ES-I3 (cell line): ENCODE measurements at regions not wholly inside any gene's neighbourhood (a gene's known extent, or its start where the extent isn't known, plus 50 kb on each side); places are given as distances from the start of the nearest gene placed in this dataset.

Experiments used
- H3K36me3 ChIP-seq: 2 replicates; pipeline ENCODE4 v1.6.1; 2013; ENCODE audit warnings: mild to moderate bottlenecking, low read length, control low read depth, moderate library complexity; ENCODE audit not compliant: insufficient read depth
- H3K4me1 ChIP-seq: 2 replicates; pipeline ENCODE4 v1.6.1; 2013; ENCODE audit warnings: mild to moderate bottlenecking, control low read depth, low read length; ENCODE audit not compliant: insufficient read depth
- H3K9ac ChIP-seq: 2 replicates; pipeline ENCODE4 v1.6.1; 2013; ENCODE audit warnings: low read depth, mild to moderate bottlenecking, low read length, moderate library complexity
- H3K9me3 ChIP-seq: 2 replicates; pipeline ENCODE4 v1.6.1; 2013; ENCODE audit warnings: mild to moderate bottlenecking, low read length, moderate library complexity; ENCODE audit not compliant: control insufficient read depth, insufficient read depth

DNA sequence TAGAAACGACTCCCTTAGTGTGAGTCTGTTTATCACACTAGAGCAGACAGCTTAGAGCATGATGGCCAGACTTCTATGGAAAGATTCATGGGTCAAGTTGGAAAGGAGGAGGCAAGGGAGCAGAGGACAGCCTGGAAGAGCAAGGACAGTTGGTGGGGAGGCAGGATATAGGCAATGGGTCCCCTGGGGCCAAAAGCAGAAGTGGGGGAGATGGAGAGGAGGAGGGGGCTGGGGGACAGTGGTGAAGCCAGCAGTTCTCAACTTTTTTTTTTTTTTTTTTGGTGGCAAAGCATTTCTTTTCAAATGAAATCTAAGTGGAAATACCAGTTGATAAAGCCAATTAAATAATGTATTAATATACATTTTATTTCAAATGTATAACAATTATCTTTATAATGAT lies 197.9 kb downstream of the HRH4 start:
- Histone ChIP-seq H3K4me1 (no peaks in the 10 kb centered on the region), H3K36me3 (no peaks in the 10 kb centered on the region), H3K9ac (no peak overlapping the region), H3K9me3 (no peaks in the 10 kb centered on the region)

- Histone ChIP-seq H3K4me1 (no peaks in the 10 kb centered on the region), H3K9me3 (no peaks in the 10 kb centered on the region), H3K9ac (no peak overlapping the region), H3K36me3 (no peaks in the 10 kb centered on the region)
Observed at GRCh38 chr18:24659827-24660720, 199.6 kb downstream of the HRH4 start.

DNA sequence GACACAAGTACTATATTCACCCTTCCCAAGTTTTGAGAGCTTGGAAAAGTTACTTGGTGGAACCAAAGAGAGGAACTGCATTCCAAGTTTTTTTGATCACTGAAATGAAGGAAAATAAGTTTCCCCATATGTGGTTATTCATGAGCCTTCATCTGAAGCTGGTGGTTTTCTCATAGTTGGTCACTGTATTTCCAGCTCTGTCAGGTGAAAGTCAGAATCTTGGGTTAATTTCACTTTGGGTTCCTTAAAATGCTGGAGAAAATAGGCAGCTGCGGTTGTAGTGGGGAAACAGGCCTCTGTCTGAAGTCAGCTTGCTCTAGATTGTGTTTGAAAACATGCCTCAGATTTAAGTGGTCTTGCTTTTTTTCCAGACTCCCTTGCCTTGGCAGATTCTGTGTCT lies 200.5 kb downstream of the HRH4 start:
- Histone ChIP-seq H3K4me1 (no peaks in the 10 kb centered on the region), H3K9me3 (no peaks in the 10 kb centered on the region), H3K9ac (no peak overlapping the region), H3K36me3 (no peaks in the 10 kb centered on the region)

DNA sequence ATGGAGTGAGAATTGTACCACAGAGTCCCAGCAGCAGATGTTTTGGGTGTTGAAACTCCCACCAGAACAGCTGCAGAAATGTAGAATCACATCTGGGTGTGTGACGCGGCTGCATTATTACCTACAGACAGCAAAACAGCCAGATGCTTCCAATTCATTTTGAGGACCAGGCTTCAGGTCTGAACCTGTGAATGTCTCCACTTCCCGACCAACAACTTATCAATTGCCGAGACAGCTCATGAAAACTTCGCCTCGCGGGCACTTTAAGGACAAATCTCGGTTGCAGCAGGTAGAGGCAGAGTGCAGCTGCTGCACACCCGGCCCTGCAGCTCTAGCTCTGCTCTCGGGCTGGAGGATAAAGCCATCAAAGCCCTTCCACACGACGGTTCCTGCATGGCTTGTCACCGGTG lies 202.0 kb downstream of the HRH4 start:
- Histone ChIP-seq H3K4me1 (no peaks in the 10 kb centered on the region), H3K9me3 (no peaks in the 10 kb centered on the region), H3K36me3 (no peaks in the 10 kb centered on the region), H3K9ac (no peak overlapping the region)

GRCh38 chr18:24663026-24663425 lies 202.6 kb downstream of the HRH4 start:
- H3K9me3 ChIP-seq: no peaks in the 10 kb centered on the region
- no peaks in the 10 kb centered on the region for H3K36me3 ChIP-seq
- H3K4me1 ChIP-seq: no peaks in the 10 kb centered on the region
- H3K9ac ChIP-seq: no peak overlapping the region

GRCh38 chr18:24669015-24669414 lies 208.6 kb downstream of the HRH4 start:
- Histone ChIP-seq H3K9me3 (no peaks in the 10 kb centered on the region), H3K36me3 (no peaks in the 10 kb centered on the region), H3K4me1 (no peaks in the 10 kb centered on the region), H3K9ac (no peak overlapping the region)

DNA sequence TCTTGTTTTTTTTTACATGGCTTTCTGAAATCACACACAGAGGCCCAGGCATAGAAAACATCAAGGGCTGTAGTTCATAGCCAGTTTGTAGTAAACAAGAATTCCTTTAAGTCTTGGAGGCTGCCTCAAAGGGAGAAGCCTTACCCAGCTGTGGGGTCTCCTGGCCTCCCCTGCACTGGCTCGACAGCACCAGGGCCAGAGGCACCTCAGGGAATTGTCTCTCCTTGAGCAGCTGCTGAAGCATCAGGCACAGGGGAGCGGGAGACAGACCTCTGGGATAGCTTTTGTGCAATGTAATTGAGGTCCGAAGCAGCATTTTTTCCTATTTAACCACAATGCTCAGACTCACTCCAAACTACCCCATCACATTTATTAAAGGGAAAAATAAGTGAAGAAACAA lies 209.1 kb downstream of the HRH4 start:
- H3K4me1 ChIP-seq: no peaks in the 10 kb centered on the region
- H3K36me3 ChIP-seq: no peaks in the 10 kb centered on the region
- H3K9me3 ChIP-seq: no peaks in the 10 kb centered on the region
- no peak overlapping the region for H3K9ac ChIP-seq

DNA sequence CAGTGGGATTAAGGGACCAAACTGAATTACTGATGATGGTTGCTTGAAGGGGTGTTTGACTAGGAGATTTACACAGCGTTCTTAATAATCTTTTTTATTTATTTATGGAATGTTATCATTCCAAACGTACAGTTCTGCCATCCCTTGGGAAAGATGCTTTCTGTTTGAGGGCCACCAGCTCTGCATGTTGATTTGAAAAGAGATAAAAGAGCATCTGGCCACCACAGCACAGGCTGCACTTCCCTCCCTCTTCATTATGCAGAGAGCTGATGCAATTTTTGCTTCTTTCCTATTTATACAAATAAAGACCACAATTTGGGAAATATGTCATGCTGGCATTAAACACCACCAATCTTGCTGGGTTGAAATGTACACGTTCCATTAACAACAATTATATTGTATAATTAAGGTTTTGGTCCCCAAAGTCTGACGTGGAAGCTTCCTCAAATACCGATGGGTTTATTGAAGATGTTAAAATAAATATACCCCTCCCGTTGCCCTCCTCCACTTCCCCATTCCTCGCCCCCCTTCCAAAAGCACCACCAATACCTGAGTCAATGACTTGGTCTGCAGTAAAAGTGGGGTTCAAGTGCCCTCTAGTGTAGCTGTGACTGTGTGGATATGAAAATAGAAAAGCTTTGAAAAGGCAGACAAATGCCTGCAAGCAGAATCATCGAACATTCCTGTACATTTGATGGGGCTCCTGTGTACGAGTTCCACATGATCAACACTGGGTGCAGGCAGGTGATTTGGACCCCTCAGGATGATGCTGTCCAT lies 211.9 kb downstream of the HRH4 start:
- Histone ChIP-seq H3K9me3 (no peaks in the 10 kb centered on the region), H3K9ac (no peak overlapping the region), H3K36me3 (no peaks in the 10 kb centered on the region)

DNA sequence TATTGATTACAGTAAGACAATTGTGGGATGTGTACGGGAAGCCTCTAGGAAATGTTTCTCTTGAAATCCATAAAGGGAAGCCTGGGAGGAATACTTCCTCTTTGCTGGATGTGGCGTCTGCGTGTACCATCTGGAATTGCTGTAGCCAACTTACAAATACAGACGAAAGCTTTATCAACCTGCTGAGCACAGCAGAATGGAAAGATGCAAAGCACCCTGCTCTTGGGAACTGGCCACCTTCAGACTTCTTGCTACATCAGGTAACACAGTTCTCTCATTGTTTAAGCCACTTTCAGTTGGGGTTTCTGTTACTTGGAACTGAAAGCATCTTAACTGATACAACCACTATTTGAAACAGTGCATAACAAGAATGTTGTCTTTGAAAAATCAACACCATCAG lies 213.8 kb downstream of the HRH4 start:
- Histone ChIP-seq H3K36me3 (no peaks in the 10 kb centered on the region), H3K4me1 (no peaks in the 10 kb centered on the region), H3K9ac (no peak overlapping the region), H3K9me3 (no peaks in the 10 kb centered on the region)

More for the DNA sequence above, 211.9 kb downstream of the HRH4 start:
- H3K4me1 ChIP-seq: no peaks in the 10 kb centered on the region

DNA sequence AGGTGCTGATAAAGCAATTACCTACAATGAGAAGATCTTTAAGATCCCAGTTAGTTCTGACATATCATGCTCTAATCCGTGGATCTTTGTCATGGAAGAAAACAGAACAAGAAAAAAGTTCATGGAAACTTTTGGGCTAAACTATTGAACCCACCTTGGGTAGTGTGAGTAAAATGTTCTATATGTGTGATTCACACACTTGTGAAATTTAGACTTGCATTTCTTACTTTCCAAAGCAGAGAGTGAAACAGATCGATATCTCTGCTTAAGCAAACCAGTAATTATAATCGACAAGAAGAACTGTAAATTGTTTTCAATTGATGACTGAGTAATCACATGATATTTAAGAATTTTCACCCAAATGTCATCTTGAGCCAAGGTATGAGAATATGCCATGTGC lies 214.2 kb downstream of the HRH4 start:
- H3K36me3 ChIP-seq: no peaks in the 10 kb centered on the region
- H3K9ac ChIP-seq: no peak overlapping the region
- no peaks in the 10 kb centered on the region for H3K4me1 ChIP-seq
- no peaks in the 10 kb centered on the region for H3K9me3 ChIP-seq

DNA sequence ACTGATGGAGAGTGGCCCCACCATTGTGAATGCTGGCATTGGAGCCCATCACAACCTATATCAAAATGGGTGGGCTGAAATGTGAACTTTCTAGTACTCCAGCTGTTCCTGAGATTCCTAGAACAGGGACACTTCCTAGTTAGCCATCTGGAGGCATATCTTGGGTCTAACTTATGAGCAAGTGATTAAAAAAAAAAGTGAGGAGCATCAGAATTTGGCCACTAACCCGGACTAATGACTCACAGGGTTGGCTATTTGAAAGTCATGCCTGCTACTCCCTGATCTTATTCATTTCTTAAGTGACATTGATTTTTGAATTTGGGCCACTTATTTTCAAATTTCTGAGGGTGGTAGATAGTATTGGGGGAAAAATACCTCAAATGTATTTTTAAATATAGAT lies 216.6 kb downstream of the HRH4 start:
- Histone ChIP-seq H3K9ac (no peak overlapping the region), H3K4me1 (no peaks in the 10 kb centered on the region), H3K9me3 (no peaks in the 10 kb centered on the region), H3K36me3 (no peaks in the 10 kb centered on the region)

DNA sequence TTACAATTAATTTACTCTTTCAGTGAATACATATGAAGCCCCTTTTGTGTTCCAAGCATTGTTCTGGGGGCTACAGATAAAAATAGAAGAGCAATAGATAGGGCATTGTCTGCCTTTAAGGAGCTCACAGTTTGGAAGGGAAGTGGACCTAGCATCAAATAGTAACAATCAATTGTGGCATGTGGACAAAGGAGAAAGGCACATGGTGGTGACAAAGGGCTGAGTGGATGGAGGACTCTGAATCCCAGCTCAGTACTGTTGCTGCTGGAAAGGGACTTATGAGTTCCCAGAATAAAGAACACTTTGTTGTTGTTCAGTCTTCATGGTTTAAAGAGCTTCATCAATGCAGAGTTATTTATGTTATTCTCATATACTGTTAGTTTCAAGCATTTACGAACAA lies 217.7 kb downstream of the HRH4 start:
- Histone ChIP-seq H3K9me3 (no peaks in the 10 kb centered on the region), H3K4me1 (no peaks in the 10 kb centered on the region), H3K9ac (no peak overlapping the region), H3K36me3 (no peaks in the 10 kb centered on the region)

DNA sequence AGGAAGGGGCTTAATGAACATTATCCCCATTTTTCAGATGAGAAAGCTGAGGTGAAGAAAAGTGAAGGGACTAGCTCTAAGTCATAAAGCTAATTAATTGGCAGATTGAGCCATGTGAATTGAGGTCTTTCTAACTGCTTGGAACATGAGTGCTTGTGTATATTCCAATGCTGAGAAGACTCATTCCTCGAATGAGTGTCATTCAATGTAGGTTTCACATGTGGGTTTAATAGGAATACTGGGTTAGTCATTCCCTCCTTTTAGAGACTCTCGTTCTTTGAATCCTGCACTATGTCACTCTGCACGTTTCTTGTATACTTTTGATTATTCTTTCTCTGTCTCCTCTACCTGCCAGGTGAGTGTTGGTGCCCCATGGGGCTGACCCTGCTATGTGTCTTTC lies 218.2 kb downstream of the HRH4 start:
- Histone ChIP-seq H3K9me3 (no peaks in the 10 kb centered on the region), H3K36me3 (no peaks in the 10 kb centered on the region), H3K4me1 (no peaks in the 10 kb centered on the region), H3K9ac (no peak overlapping the region)

DNA sequence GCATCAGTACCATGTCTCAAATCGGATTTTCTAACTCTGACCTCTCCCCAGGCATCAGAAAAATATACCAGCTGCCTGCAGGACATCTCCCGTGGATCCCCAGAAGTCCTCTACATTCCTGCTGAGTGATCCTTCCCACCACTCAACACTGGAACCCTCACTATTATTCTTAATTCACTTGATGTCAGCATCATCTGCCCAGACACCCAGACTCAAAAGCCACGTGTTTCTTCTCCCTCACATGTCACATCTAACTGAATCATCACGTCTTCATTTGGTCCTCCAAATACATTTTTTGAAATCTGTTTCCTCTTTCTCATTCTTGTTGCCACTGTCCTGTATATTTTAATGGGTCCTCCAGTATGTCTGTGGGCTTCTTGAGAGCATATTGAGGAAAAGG lies 218.6 kb downstream of the HRH4 start:
- Histone ChIP-seq H3K36me3 (no peaks in the 10 kb centered on the region), H3K9ac (no peak overlapping the region), H3K4me1 (no peaks in the 10 kb centered on the region), H3K9me3 (no peaks in the 10 kb centered on the region)

DNA sequence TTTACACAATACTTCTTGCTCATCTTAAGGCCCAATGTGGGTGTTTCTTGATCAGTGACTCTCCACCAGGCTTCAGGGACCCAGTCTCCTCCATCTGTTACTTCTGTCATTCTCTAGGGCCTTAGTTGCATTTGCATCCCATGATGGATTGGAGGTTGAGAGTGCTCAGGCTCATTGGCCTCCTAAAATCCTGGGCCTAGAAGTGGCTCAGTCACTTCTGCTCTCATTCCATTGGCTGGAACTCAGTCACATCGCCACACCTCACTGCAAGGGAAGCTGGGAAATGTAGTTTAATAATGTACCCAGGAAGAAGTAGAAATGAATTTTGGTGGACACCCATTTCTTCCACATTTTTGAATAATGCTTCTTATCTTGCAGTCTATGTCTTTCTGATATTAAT lies 223.5 kb downstream of the HRH4 start:
- Histone ChIP-seq H3K36me3 (no peaks in the 10 kb centered on the region), H3K4me1 (no peaks in the 10 kb centered on the region), H3K9me3 (no peaks in the 10 kb centered on the region), H3K9ac (no peak overlapping the region)
